A673 (cell line): ENCODE measurements at regions not wholly inside any gene's neighbourhood (a gene's known extent, or its start where the extent isn't known, plus 50 kb on each side); places are given as distances from the start of the nearest gene placed in this dataset.

ENCODE experiments used
- BruUV-seq: library from RNA; stranded (reverse); fragments of 400-500 nt; replicated peaks from 2 replicates; lab custom pipeline; 2021; lab: Mats Ljungman, UMichigan
- CTCF ChIA-PET: fragments of 300-600 bp; sonication (Branson Sonifier 250); formaldehyde crosslinking; loops from one replicate; lab custom pipeline; 2022; ENCODE audit warnings: antibody characterized with exemption; lab: Charles Lee
- POLR2A ChIA-PET: fragments of 300-600 bp; sonication (Branson Sonifier 250); formaldehyde crosslinking; loops from one replicate; lab custom pipeline; 2022; ENCODE audit warnings: antibody characterized with exemption; ENCODE audit not compliant: low non-redundant PET; lab: Charles Lee
- DNase-seq: peaks from one replicate; pipeline ENCODE4 v3.0.0-alpha.2; 2015; ENCODE audit warnings: low spot score
- H3K27ac ChIP-seq: fragments of 200-600 bp; sonication (generic); 2 replicates; pipeline ENCODE4 v1.5.1; 2016; ENCODE audit warnings: mixed run types, low read depth, mild to moderate bottlenecking, mixed read lengths, antibody characterized with exemption, low read length; ENCODE audit not compliant: poor library complexity, severe bottlenecking
- H3K27me3 ChIP-seq: fragments of 200-600 bp; sonication (generic); replicated peaks from 2 replicates; pipeline ENCODE4 v1.6.1; 2017; ENCODE audit warnings: mixed run types, low read depth, mild to moderate bottlenecking, mixed read lengths, antibody characterized with exemption, low read length; ENCODE audit not compliant: insufficient read depth, poor library complexity
- H3K36me3 ChIP-seq: fragments of 200-600 bp; sonication (generic); 2 replicates; pipeline ENCODE4 v1.6.1; 2016; ENCODE audit warnings: mixed run types, mild to moderate bottlenecking, mixed read lengths, antibody characterized with exemption, low read length; ENCODE audit not compliant: insufficient read depth, poor library complexity, severe bottlenecking
- H3K4me1 ChIP-seq: fragments of 200-600 bp; sonication (generic); 2 replicates; pipeline ENCODE4 v1.6.1; 2017; ENCODE audit warnings: mixed run types, mild to moderate bottlenecking, mixed read lengths, antibody characterized with exemption, low read length; ENCODE audit not compliant: insufficient read depth, poor library complexity, severe bottlenecking
- H3K4me3 ChIP-seq: fragments of 200-600 bp; sonication (generic); 2 replicates; pipeline ENCODE4 v1.5.1; 2016; ENCODE audit warnings: low read depth, mixed run types, mild to moderate bottlenecking, mixed read lengths, low read length; ENCODE audit not compliant: poor library complexity, severe bottlenecking
- H3K9me3 ChIP-seq: fragments of 200-600 bp; sonication (generic); 2 replicates; pipeline ENCODE4 v1.6.1; 2016; ENCODE audit warnings: mixed run types, low read depth, mild to moderate bottlenecking, mixed read lengths, antibody characterized with exemption, low read length; ENCODE audit not compliant: poor library complexity, severe bottlenecking
- EZH2 ChIP-seq: fragments of 200-600 bp; sonication (generic); IDR thresholded peaks from 2 replicates; pipeline ENCODE4 v1.6.1; 2017; ENCODE audit warnings: borderline replicate concordance, low read depth, mild to moderate bottlenecking, mixed read lengths, antibody characterized with exemption, low read length; ENCODE audit not compliant: poor library complexity, severe bottlenecking
- intact Hi-C: fragments of 100-400 bp; cut with micrococcal nuclease; formaldehyde crosslinking; loops from one replicate; pipeline ENCODE4 v1.10.0; 2022; ENCODE audit not compliant: unreplicated experiment
- TF ChIP-seq, protein P1 (sequence below): fragments of 300-800, 200-600 bp; sonication (generic); conservative IDR thresholded peaks from 2 replicates; pipeline ENCODE4 v1.5.1; 2017; ENCODE audit warnings: low read depth, mild to moderate bottlenecking, antibody characterized with exemption, low read length, moderate library complexity, mixed read lengths

DNA sequence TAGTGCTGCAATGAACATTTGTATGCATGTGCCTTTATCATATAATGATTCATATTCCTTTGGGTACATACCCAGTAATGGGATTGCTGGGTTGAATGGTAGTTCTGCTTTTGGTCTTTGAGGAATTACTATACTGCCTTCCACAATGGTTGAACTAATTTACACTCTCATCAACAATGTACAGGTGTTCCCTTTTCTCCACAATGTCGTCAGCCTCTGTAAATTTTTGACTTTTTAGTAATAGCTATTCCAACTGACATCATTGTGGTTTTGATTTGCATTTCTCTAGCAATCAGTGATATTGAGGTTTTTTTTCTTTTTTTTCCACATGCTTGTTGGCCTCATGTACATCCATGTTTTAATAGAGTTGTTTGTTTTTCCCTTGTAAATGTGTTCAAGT, 2473.5 kb downstream of the PCDH9 start:
- BruUV-seq = no TSS peak
- H3K4me3 ChIP-seq = no peak overlapping the region
- H3K9me3 ChIP-seq = no peaks in the 10 kb centered on the region
- H3K27ac ChIP-seq = no peak overlapping the region
- DNase-seq = no peak
- ChIA-PET CTCF (no interaction called here), POLR2A (no interaction called here)
- no peak for TF ChIP-seq EZH2
- TF ChIP-seq, protein P1, sequence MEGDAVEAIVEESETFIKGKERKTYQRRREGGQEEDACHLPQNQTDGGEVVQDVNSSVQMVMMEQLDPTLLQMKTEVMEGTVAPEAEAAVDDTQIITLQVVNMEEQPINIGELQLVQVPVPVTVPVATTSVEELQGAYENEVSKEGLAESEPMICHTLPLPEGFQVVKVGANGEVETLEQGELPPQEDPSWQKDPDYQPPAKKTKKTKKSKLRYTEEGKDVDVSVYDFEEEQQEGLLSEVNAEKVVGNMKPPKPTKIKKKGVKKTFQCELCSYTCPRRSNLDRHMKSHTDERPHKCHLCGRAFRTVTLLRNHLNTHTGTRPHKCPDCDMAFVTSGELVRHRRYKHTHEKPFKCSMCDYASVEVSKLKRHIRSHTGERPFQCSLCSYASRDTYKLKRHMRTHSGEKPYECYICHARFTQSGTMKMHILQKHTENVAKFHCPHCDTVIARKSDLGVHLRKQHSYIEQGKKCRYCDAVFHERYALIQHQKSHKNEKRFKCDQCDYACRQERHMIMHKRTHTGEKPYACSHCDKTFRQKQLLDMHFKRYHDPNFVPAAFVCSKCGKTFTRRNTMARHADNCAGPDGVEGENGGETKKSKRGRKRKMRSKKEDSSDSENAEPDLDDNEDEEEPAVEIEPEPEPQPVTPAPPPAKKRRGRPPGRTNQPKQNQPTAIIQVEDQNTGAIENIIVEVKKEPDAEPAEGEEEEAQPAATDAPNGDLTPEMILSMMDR = no peak
- intact Hi-C loops = no loop called here
- H3K4me1 ChIP-seq = no peaks in the 10 kb centered on the region
- no peaks in the 10 kb centered on the region for H3K36me3 ChIP-seq
- H3K27me3 ChIP-seq = no peaks in the 10 kb centered on the region

DNA sequence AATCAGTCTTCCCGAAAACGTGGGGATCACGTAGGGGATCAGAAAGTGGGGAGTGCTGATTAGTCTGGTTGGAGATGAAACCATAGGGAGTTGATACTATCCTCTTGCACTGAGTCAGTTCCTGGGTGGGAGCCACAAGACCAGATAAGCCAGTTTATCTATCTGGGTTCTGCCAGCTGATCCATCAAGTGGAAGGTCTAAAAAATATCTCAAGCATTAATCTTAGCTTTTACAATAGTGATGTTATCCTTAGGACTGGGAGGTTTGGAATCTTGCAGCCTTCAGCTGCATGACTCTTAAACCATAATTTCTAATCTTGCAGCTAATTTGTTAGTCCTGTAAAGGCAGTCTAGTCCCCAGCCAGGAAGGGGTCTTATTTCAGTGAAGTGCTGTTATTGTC, 2474.2 kb downstream of the PCDH9 start:
- no peaks in the 10 kb centered on the region for H3K4me1 ChIP-seq
- BruUV-seq = no TSS peak
- no peak overlapping the region for H3K4me3 ChIP-seq
- DNase-seq = no peak
- CTCF ChIA-PET = no interaction called here
- no peaks in the 10 kb centered on the region for H3K36me3 ChIP-seq
- no peak for TF ChIP-seq EZH2
- TF ChIP-seq, protein P1 = no peak
- no peaks in the 10 kb centered on the region for H3K9me3 ChIP-seq
- POLR2A ChIA-PET = no interaction called here
- intact Hi-C loops = no loop called here
- H3K27me3 ChIP-seq = no peaks in the 10 kb centered on the region
- no peak overlapping the region for H3K27ac ChIP-seq

DNA sequence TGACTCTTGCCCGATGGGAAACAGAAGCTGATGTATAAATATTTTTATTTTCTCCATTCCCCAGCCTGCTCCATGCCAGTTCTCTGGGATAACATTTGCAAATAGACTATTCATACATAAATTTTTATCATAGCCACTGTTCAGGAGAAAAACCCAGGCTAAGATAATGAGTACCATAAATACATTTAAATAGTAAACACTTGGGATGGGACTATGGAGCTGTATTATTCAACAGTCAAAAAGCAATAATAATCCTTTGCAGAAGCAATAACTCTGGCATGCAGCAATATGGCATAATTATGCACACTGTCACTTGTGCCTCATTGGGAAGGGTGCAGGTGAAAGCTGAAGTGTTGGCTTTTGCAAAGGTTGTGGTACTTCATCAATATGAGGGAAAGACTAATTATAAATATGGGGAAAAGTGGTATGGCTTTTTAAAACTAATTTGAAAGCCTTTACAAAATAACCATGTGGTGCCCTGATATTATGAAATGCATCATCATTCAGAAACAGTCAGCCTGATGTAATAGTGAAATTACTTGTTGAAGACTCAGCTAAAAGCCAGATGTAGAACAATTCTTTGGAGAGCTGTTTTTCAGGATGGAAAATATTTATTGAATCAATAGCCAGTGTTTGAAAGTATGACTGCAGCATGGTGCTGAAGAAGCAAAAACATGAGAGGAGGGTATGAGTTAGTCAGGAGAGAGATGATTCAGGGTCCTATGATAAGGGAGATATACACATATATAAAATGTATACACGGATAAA, 2476.7 kb downstream of the PCDH9 start:
- intact Hi-C loops = no loop called here
- ChIA-PET POLR2A (no interaction called here), CTCF (no interaction called here)
- no peak for DNase-seq
- no peaks in the 10 kb centered on the region for H3K27me3 ChIP-seq
- TF ChIP-seq EZH2 = no peak
- TF ChIP-seq, protein P1 = no peak
- H3K9me3 ChIP-seq = no peaks in the 10 kb centered on the region
- H3K4me3 ChIP-seq = no peak overlapping the region
- no TSS peak for BruUV-seq
- no peaks in the 10 kb centered on the region for H3K36me3 ChIP-seq
- H3K4me1 ChIP-seq = no peaks in the 10 kb centered on the region
- H3K27ac ChIP-seq = no peak overlapping the region
